NCI-H1092 (cell line): ENCODE measurements at regions not wholly inside any gene's neighbourhood (a gene's known extent, or its start where the extent isn't known, plus 50 kb on each side); places are given as distances from the start of the nearest gene placed in this dataset.
"Not testable (repeated sequence)": the region's sequence is repeated elsewhere in the genome, so short reads cannot be mapped to it uniquely, and the experiment has no call there.

Source experiments
- DNase-seq: peaks from one replicate; lab custom pipeline; 2025; lab: John Stamatoyannopoulos, UW

GRCh38 chrX:104376937-104377336 is 122.2 kb upstream of the ESX1 start:
- DNase-seq: no peak

- no peak for DNase-seq
Observed at GRCh38 chrX:104372547-104372946, 117.8 kb upstream of the ESX1 start.

GRCh38 chrX:104370089-104370488 is 115.4 kb upstream of the ESX1 start:
- DNase-seq: no peak

GRCh38 chrX:104360774-104361173 is 106.0 kb upstream of the ESX1 start:
- DNase-seq: not testable (repeated sequence)

- DNase-seq: no peak
Observed at GRCh38 chrX:104359124-104359523, 104.4 kb upstream of the ESX1 start.

GRCh38 chrX:104351173-104351769 is 96.5 kb upstream of the ESX1 start:
- no peak for DNase-seq

- no peak for DNase-seq
Observed at GRCh38 chrX:104347860-104348259, 93.1 kb upstream of the ESX1 start.

- no peak for DNase-seq
Observed at GRCh38 chrX:104343428-104344129, 88.8 kb upstream of the ESX1 start.

GRCh38 chrX:104342065-104342464 is 87.3 kb upstream of the ESX1 start:
- no peak for DNase-seq

- DNase-seq: no peak
Observed at GRCh38 chrX:104335756-104336155, 81.0 kb upstream of the ESX1 start.

GRCh38 chrX:104334971-104335370 is 80.2 kb upstream of the ESX1 start:
- DNase-seq: no peak

- no peak for DNase-seq
Observed at GRCh38 chrX:104330966-104331365, 76.2 kb upstream of the ESX1 start.

GRCh38 chrX:104329731-104330130 is 75.0 kb upstream of the ESX1 start:
- no peak for DNase-seq

GRCh38 chrX:104325213-104325585 is 70.5 kb upstream of the ESX1 start:
- DNase-seq: no peak

GRCh38 chrX:104324461-104325212 is 69.9 kb upstream of the ESX1 start:
- DNase-seq: no peak

GRCh38 chrX:104319346-104319745 is 64.6 kb upstream of the ESX1 start:
- DNase-seq: no peak

GRCh38 chrX:104318330-104319009 is 63.7 kb upstream of the ESX1 start:
- no peak for DNase-seq

- no peak for DNase-seq
Observed at GRCh38 chrX:104316739-104317138, 62.0 kb upstream of the ESX1 start.

- no peak for DNase-seq
Observed at GRCh38 chrX:104315555-104315954, 60.8 kb upstream of the ESX1 start.

- DNase-seq: no peak
Observed at GRCh38 chrX:104310657-104311254, 56.0 kb upstream of the ESX1 start.

GRCh38 chrX:104310090-104310489 is 55.4 kb upstream of the ESX1 start:
- no peak for DNase-seq

- DNase-seq: no peak
Observed at GRCh38 chrX:104309169-104309568, 54.4 kb upstream of the ESX1 start.
